Chondrocyte (in vitro differentiated cells): ENCODE measurements at regions not wholly inside any gene's neighbourhood (a gene's known extent, or its start where the extent isn't known, plus 50 kb on each side); places are given as distances from the start of the nearest gene placed in this dataset.

ENCODE experiments used
- DNase-seq: peaks from one replicate; pipeline ENCODE4 v3.0.0; 2021; ENCODE audit warnings: mixed read lengths, low spot score
- H3K27ac Mint-ChIP-seq: one replicate; pipeline ENCODE4 v1.8.0; 2021; ENCODE audit warnings: mild to moderate bottlenecking, moderate library complexity, mixed read lengths; ENCODE audit not compliant: unreplicated experiment
- H3K27me3 Mint-ChIP-seq: 2 replicates; pipeline ENCODE4 v1.8.0; 2021; ENCODE audit warnings: low read depth, mixed read lengths
- H3K36me3 Mint-ChIP-seq: 2 replicates; pipeline ENCODE4 v1.8.0; 2021; ENCODE audit warnings: low read depth, mixed read lengths
- H3K4me1 Mint-ChIP-seq: 2 replicates; pipeline ENCODE4 v1.8.0; 2021; ENCODE audit warnings: low read depth, mild to moderate bottlenecking, mixed read lengths
- H3K4me3 Mint-ChIP-seq: one replicate; pipeline ENCODE4 v1.8.0; 2021; ENCODE audit warnings: mild to moderate bottlenecking, moderate library complexity, mixed read lengths; ENCODE audit not compliant: unreplicated experiment
- H3K9me3 Mint-ChIP-seq: 2 replicates; pipeline ENCODE4 v1.8.0; 2021; ENCODE audit warnings: low read depth, mixed read lengths
- TF ChIP-seq, protein P1 (sequence below): fragments of 200-600 bp; sonication (generic); IDR thresholded peaks from 2 replicates; pipeline ENCODE4 v1.5.0; 2021; ENCODE audit warnings: antibody characterized with exemption, mild to moderate bottlenecking, moderate library complexity

DNA sequence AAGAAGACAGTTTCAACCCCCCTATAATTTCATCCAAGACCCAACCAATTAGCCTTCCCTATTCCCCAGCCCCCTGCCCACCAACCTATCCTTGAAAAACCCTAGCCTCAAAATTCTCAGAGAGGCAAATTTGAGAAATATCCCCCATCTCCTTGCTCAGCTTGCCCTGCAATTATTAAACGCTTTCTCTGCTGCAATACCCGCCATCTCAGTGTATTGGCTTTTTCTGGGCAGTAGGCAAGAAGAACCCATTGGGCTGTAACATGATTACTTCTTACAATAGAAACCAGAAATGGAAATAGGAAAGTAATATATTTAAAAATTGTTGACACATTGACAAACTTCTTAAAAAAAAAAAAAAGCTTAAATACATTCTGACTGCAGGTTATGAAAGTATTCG is 140.6 kb upstream of the CCDC150 start:
- peaks cover 14% of the 10 kb centered on the region for H3K9me3 Mint-ChIP-seq
- H3K27me3 Mint-ChIP-seq: no peaks in the 10 kb centered on the region
- no peak overlapping the region for H3K4me3 Mint-ChIP-seq
- H3K4me1 Mint-ChIP-seq: peaks cover 17% of the 10 kb centered on the region
- TF ChIP-seq, protein P1, sequence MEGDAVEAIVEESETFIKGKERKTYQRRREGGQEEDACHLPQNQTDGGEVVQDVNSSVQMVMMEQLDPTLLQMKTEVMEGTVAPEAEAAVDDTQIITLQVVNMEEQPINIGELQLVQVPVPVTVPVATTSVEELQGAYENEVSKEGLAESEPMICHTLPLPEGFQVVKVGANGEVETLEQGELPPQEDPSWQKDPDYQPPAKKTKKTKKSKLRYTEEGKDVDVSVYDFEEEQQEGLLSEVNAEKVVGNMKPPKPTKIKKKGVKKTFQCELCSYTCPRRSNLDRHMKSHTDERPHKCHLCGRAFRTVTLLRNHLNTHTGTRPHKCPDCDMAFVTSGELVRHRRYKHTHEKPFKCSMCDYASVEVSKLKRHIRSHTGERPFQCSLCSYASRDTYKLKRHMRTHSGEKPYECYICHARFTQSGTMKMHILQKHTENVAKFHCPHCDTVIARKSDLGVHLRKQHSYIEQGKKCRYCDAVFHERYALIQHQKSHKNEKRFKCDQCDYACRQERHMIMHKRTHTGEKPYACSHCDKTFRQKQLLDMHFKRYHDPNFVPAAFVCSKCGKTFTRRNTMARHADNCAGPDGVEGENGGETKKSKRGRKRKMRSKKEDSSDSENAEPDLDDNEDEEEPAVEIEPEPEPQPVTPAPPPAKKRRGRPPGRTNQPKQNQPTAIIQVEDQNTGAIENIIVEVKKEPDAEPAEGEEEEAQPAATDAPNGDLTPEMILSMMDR: no peak
- peaks cover 8% of the 10 kb centered on the region for H3K36me3 Mint-ChIP-seq
- no peak for DNase-seq
- H3K27ac Mint-ChIP-seq: no peak overlapping the region

GRCh38 chr2:196499686-196500085 is 139.8 kb upstream of the CCDC150 start:
- no peaks in the 10 kb centered on the region for H3K27me3 Mint-ChIP-seq
- H3K27ac Mint-ChIP-seq: peak overlapping the region; percentile 5
- no peak for DNase-seq
- H3K4me1 Mint-ChIP-seq: peaks cover 17% of the 10 kb centered on the region
- peaks cover 6% of the 10 kb centered on the region for H3K36me3 Mint-ChIP-seq
- H3K9me3 Mint-ChIP-seq: peaks cover 10% of the 10 kb centered on the region
- TF ChIP-seq, protein P1: no peak
- H3K4me3 Mint-ChIP-seq: no peak overlapping the region

- TF ChIP-seq, protein P1: no peak
- DNase-seq: no peak
- Mint-ChIP-seq H3K27ac (no peak overlapping the region), H3K36me3 (peaks cover 6% of the 10 kb centered on the region), H3K4me1 (peaks cover 15% of the 10 kb centered on the region), H3K27me3 (no peaks in the 10 kb centered on the region), H3K4me3 (no peak overlapping the region), H3K9me3 (peaks cover 10% of the 10 kb centered on the region)
Measured at GRCh38 chr2:196500686-196501431, 138.7 kb upstream of the CCDC150 start.

DNA sequence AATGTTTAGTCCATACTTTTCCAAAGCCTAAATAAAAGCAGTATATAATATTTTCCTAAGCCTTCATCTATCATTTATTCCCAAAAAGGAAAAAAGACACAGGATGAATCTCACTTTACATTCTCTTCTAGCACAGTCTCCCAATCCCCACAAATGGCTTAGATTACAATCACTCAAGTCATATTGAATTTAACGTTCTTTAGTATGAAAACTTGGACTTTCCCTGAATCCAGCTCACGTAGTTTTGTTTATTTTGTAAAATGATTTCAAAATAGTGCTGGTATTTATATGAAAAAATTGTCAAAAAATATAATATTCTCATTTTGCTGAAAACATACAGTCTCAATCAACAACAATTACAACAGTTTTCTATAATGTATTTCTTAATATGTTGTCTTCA is 137.7 kb upstream of the CCDC150 start:
- H3K36me3 Mint-ChIP-seq: peaks cover 6% of the 10 kb centered on the region
- peaks cover 15% of the 10 kb centered on the region for H3K4me1 Mint-ChIP-seq
- no peak overlapping the region for H3K27ac Mint-ChIP-seq
- H3K9me3 Mint-ChIP-seq: peaks cover 10% of the 10 kb centered on the region
- TF ChIP-seq, protein P1: no peak
- H3K27me3 Mint-ChIP-seq: no peaks in the 10 kb centered on the region
- no peak overlapping the region for H3K4me3 Mint-ChIP-seq
- DNase-seq: no peak

DNA sequence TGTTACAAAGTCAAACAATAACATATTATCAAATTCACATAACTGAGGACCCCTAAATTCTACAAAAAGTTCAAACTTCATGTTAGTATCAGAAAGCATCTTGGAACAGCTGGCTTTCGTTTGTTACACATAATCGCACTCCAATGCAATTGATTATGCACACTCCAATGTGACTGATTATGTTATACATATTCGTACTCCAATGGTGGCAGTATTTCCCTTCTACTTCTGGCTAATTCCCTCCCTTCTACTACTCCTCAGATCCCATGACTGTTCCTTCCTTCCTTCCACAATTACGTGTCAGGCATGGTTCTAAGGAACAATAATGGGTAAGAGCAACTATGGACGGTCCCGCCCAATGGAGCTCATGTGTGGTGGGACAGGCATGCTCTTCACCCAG is 137.1 kb upstream of the CCDC150 start:
- TF ChIP-seq, protein P1: no peak
- Mint-ChIP-seq H3K27ac (no peak overlapping the region), H3K9me3 (peaks cover 10% of the 10 kb centered on the region), H3K36me3 (peaks cover 6% of the 10 kb centered on the region), H3K4me1 (peaks cover 16% of the 10 kb centered on the region), H3K4me3 (no peak overlapping the region), H3K27me3 (no peaks in the 10 kb centered on the region)
- no peak for DNase-seq
